Pancreas (tissue), 10 donors: ENCODE measurements at regions not wholly inside any gene's neighbourhood (a gene's known extent, or its start where the extent isn't known, plus 50 kb on each side); places are given as distances from the start of the nearest gene placed in this dataset.

Experiments
- ATAC-seq, 4 donors: fragments of 200-7000 bp; cut with Tn5 transposase; one replicate each; pipeline versions ENCODE4 v1.8.0 to v1.9.1; 2020; ENCODE audit warnings: mild to moderate bottlenecking in 4 of 4, moderate library complexity in 4 of 4
- DNase-seq, 6 donors: peaks; one replicate each; pipeline ENCODE4 v3.0.0-alpha.2; 2020
- FAIRE-seq: peaks from 2 replicates; lab custom pipeline; 2012; peaks lifted over from hg19 to GRCh38; lab: Jason Lieb, UNC
- H3K27ac ChIP-seq, 4 donors: fragments of 200-600 bp; sonication (generic); 1 replicate in 3 of 4; 2 replicates in 1 of 4; pipeline versions ENCODE4 v1.5.0 to v1.8.0; 2020
- H3K27me3 ChIP-seq, 4 donors: fragments of 200-600 bp; one replicate each; pipeline ENCODE4 v1.8.0; 2021
- H3K36me3 ChIP-seq, 3 donors: fragments of 200-600 bp; sonication (generic) in 1 of 3; one replicate each; pipeline versions ENCODE4 v1.5.0 to v1.8.0; 2020 to 2021
- H3K4me1 ChIP-seq, 3 donors: fragments of 200-600 bp; one replicate each; pipeline ENCODE4 v1.8.0; 2021
- H3K4me3 ChIP-seq, 4 donors: fragments of 200-600 bp; sonication (generic) in 2 of 4; one replicate each; pipeline versions ENCODE4 v1.5.0 to v1.8.0; 2020 to 2021
- H3K9me3 ChIP-seq, 4 donors: fragments of 200-600 bp; one replicate each; pipeline ENCODE4 v1.8.0; 2021
- WGBS, 2 donors: extraction: QIAGEN DNeasy Blood & Tissue Kit; methylation state at CpG; one replicate each; pipeline ENCODE4 v1.1.7; 2013; 5-methylcytosine and 5-hydroxymethylcytosine counted together
- intact Hi-C, 3 donors: fragments of 100-400 bp; cut with DNase I; formaldehyde crosslinking; loops; one replicate each; pipeline versions ENCODE4 v1.11.1 to v1.14.2; 2022
- TF ChIP-seq, protein P1 (sequence below), 4 donors: fragments of 200-600 bp; sonication (generic) in 3 of 4; IDR thresholded peaks; one replicate each; pipeline versions ENCODE4 v1.5.0 to v1.8.0; 2021; ENCODE audit warnings: antibody characterized with exemption in 4 of 4
- donor health status: healthy with polysubstance abuse.
- donor health status: DM: no; HTN: no; CAD: no; lungs with moderate emphysema.
- donor health status: DM: no; HTN: no; CAD: no.
- donor health status: control.
- donor health status: control.
- donor health status: Bipolar disorder and iron deficiency.
- donor health status: DM: yes; HTN: yes; CAD: no.
- donor health status: DM: no; HTN: no; CAD: no.
- donor health status: DM: no; HTN: no; CAD: no.
- donor health status: DM: yes; HTN: yes; CAD: no.

- H3K4me3 ChIP-seq = no peak overlapping the region
- 53 to 58% methylated on average over 5 of the region's 5 CpGs for WGBS, 2 donors
- TF ChIP-seq, protein P1, sequence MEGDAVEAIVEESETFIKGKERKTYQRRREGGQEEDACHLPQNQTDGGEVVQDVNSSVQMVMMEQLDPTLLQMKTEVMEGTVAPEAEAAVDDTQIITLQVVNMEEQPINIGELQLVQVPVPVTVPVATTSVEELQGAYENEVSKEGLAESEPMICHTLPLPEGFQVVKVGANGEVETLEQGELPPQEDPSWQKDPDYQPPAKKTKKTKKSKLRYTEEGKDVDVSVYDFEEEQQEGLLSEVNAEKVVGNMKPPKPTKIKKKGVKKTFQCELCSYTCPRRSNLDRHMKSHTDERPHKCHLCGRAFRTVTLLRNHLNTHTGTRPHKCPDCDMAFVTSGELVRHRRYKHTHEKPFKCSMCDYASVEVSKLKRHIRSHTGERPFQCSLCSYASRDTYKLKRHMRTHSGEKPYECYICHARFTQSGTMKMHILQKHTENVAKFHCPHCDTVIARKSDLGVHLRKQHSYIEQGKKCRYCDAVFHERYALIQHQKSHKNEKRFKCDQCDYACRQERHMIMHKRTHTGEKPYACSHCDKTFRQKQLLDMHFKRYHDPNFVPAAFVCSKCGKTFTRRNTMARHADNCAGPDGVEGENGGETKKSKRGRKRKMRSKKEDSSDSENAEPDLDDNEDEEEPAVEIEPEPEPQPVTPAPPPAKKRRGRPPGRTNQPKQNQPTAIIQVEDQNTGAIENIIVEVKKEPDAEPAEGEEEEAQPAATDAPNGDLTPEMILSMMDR (IDR thresholded peaks at IDR 0.05) = no peak
- no peaks in the 10 kb centered on the region for H3K36me3 ChIP-seq
- H3K4me1 ChIP-seq = no peaks in the 10 kb centered on the region
- H3K27me3 ChIP-seq = no peaks in the 10 kb centered on the region
- no peaks in the 10 kb centered on the region for H3K9me3 ChIP-seq
- intact Hi-C loops = no loop called here
- FAIRE-seq (no peak), ATAC-seq (no peak), DNase-seq (no peak)
- no peak overlapping the region for H3K27ac ChIP-seq
These were observed 419.5 kb upstream of the CDH10 start for GRCh38 chr5:25064306-25064705.

DNA sequence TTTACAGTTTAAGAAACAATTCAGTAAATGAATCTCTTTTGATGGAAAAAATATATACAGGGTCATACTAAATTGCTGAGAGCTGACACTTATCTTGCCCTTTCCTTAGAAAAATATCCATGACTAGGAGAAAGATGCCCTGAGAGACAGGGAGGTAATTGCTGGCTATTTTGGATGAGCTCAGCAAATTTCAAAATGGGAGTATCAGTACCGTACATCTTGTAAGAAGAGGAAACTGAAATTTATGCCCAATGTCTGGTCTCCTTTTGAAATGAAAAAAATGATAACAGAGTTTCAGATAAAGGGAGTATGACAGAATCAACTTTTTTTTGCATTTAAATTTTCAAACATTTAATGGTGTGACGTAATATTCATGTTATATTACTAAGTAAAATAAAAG is 415.8 kb upstream of the CDH10 start:
- no peaks in the 10 kb centered on the region for H3K36me3 ChIP-seq
- no peaks in the 10 kb centered on the region for H3K4me1 ChIP-seq
- FAIRE-seq (no peak), DNase-seq (no peak), ATAC-seq (no peak)
- TF ChIP-seq, protein P1 (IDR thresholded peaks at IDR 0.05) = no peak
- WGBS, 2 donors = 51 to 70% methylated on average over 2 of the region's 2 CpGs
- intact Hi-C loops = no loop called here
- no peaks in the 10 kb centered on the region for H3K9me3 ChIP-seq
- no peak overlapping the region for H3K27ac ChIP-seq
- H3K27me3 ChIP-seq = no peaks in the 10 kb centered on the region
- no peak overlapping the region for H3K4me3 ChIP-seq

- no peak for ATAC-seq
- intact Hi-C loops = no loop called here
- DNase-seq = no peak
- no peak for FAIRE-seq
- Histone ChIP-seq H3K4me1 (no peaks in the 10 kb centered on the region), H3K27ac (no peak overlapping the region), H3K9me3 (no peaks in the 10 kb centered on the region), H3K27me3 (no peaks in the 10 kb centered on the region), H3K4me3 (no peak overlapping the region), H3K36me3 (no peaks in the 10 kb centered on the region)
- TF ChIP-seq, protein P1 (IDR thresholded peaks at IDR 0.05) = no peak
These were observed 412.1 kb upstream of the CDH10 start for GRCh38 chr5:25056836-25057235.

- Histone ChIP-seq H3K27ac (no peak overlapping the region), H3K4me1 (no peaks in the 10 kb centered on the region), H3K36me3 (no peaks in the 10 kb centered on the region), H3K4me3 (no peak overlapping the region), H3K9me3 (no peaks in the 10 kb centered on the region), H3K27me3 (no peaks in the 10 kb centered on the region)
- DNase-seq (no peak), ATAC-seq (no peak), FAIRE-seq (no peak)
- TF ChIP-seq, protein P1 (IDR thresholded peaks at IDR 0.05) = no peak
- 47 to 63% methylated on average over 3 of the region's 3 CpGs for WGBS, 2 donors
- intact Hi-C loops = no loop called here
These were observed 388.9 kb upstream of the CDH10 start for GRCh38 chr5:25033658-25034057.

DNA sequence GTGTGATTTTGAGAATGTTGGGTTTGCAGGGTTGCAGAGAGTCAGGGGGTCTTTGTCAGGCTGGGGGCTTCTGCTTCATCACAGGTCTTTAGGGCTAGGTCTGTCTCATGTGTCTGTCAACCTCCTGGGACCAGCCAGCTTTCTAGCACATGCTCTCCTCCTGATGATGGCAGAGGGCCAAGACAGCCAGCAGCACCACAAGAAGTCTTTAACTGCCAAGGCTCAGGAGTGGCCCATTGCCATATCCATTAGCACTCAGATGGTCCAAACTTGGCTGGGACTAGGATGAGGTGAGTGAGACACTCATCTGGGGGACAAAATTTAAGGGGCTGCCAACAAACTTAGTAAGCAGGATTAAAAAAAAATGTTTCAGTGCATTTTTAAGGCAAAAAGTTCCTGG is 384.2 kb upstream of the CDH10 start:
- FAIRE-seq = no peak
- no peaks in the 10 kb centered on the region for H3K36me3 ChIP-seq
- no peaks in the 10 kb centered on the region for H3K27me3 ChIP-seq
- H3K27ac ChIP-seq = no peak overlapping the region
- no peaks in the 10 kb centered on the region for H3K4me1 ChIP-seq
- TF ChIP-seq, protein P1 (IDR thresholded peaks at IDR 0.05) = no peak
- peak in 3 of 6 donors; percentile 2 to 20 (median 9) for DNase-seq
- no peaks in the 10 kb centered on the region for H3K9me3 ChIP-seq
- no peak overlapping the region for H3K4me3 ChIP-seq
- ATAC-seq = no peak
- intact Hi-C loops = no loop called here
